Tibial nerve (tissue), 4 donors: ENCODE measurements at regions not wholly inside any gene's neighbourhood (a gene's known extent, or its start where the extent isn't known, plus 50 kb on each side); places are given as distances from the start of the nearest gene placed in this dataset.

Source experiments
- EP300 ChIP-seq, 2 donors: sonication (generic); formaldehyde crosslinking; IDR thresholded peaks; one replicate each; pipeline ENCODE4 v1.6.1; 2017; ENCODE audit warnings: antibody characterized with exemption in 2 of 2, mild to moderate bottlenecking in 1 of 2
- POLR2A ChIP-seq, 2 donors: fragments of 450-650 bp; IDR thresholded peaks; one replicate each; pipeline ENCODE4 v1.6.1; 2017; ENCODE audit warnings: antibody characterized with exemption in 2 of 2, mild to moderate bottlenecking in 2 of 2, moderate library complexity in 2 of 2
- TF ChIP-seq, protein P1 (sequence below), 5 experiments: fragments of 200-600 bp in 3 of 5; fragments of 450-650 bp in 2 of 5; sonication (generic) in 3 of 5; IDR thresholded peaks; one replicate each; pipeline ENCODE4 v1.5.1; 2016 to 2019; ENCODE audit warnings: antibody characterized with exemption in 5 of 5, mild to moderate bottlenecking in 3 of 5, moderate library complexity in 2 of 5

GRCh38 chr2:192437653-192438052, 242.9 kb upstream of the TMEFF2 start:
- TF ChIP-seq, protein P1, sequence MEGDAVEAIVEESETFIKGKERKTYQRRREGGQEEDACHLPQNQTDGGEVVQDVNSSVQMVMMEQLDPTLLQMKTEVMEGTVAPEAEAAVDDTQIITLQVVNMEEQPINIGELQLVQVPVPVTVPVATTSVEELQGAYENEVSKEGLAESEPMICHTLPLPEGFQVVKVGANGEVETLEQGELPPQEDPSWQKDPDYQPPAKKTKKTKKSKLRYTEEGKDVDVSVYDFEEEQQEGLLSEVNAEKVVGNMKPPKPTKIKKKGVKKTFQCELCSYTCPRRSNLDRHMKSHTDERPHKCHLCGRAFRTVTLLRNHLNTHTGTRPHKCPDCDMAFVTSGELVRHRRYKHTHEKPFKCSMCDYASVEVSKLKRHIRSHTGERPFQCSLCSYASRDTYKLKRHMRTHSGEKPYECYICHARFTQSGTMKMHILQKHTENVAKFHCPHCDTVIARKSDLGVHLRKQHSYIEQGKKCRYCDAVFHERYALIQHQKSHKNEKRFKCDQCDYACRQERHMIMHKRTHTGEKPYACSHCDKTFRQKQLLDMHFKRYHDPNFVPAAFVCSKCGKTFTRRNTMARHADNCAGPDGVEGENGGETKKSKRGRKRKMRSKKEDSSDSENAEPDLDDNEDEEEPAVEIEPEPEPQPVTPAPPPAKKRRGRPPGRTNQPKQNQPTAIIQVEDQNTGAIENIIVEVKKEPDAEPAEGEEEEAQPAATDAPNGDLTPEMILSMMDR (IDR thresholded peaks at IDR 0.05) = no peak
- no peak for TF ChIP-seq POLR2A (IDR thresholded peaks at IDR 0.05)
- TF ChIP-seq EP300 (IDR thresholded peaks at IDR 0.05) = no peak
